Neural progenitor cell (in vitro differentiated cells): ENCODE measurements at regions not wholly inside any gene's neighbourhood (a gene's known extent, or its start where the extent isn't known, plus 50 kb on each side); places are given as distances from the start of the nearest gene placed in this dataset.

ENCODE experiments used
- DNase-seq: peaks from one replicate; pipeline ENCODE4 v3.0.0-alpha.2; 2016; ENCODE audit warnings: low spot score
- H2AFZ ChIP-seq: fragments of 200-600 bp; sonication (generic); replicated peaks from 2 replicates; pipeline ENCODE4 v1.6.1; 2016; ENCODE audit warnings: antibody characterized with exemption
- H3F3A ChIP-seq: fragments of 200-600 bp; sonication (generic); 2 replicates; pipeline ENCODE4 v1.6.1; 2016; ENCODE audit warnings: antibody characterized with exemption, low read depth
- H3K27ac ChIP-seq: fragments of 200-600 bp; sonication (generic); 2 replicates; pipeline ENCODE4 v1.5.1; 2016; ENCODE audit warnings: mild to moderate bottlenecking
- H3K27me3 ChIP-seq: fragments of 200-600 bp; sonication (generic); 2 replicates; pipeline ENCODE4 v1.6.1; 2016; ENCODE audit warnings: mild to moderate bottlenecking, moderate library complexity
- H3K36me3 ChIP-seq: fragments of 200-600 bp; sonication (generic); 2 replicates; pipeline ENCODE4 v1.5.1; 2016
- H3K4me1 ChIP-seq: fragments of 200-600 bp; sonication (generic); 2 replicates; pipeline ENCODE4 v1.6.1; 2016; ENCODE audit warnings: mixed run types
- H3K4me2 ChIP-seq: fragments of 200-600 bp; sonication (generic); 2 replicates; pipeline ENCODE4 v1.6.1; 2016
- H3K4me3 ChIP-seq: fragments of 200-600 bp; sonication (generic); 2 replicates; pipeline ENCODE4 v1.5.1; 2016
- H3K79me2 ChIP-seq: fragments of 200-600 bp; sonication (generic); 2 replicates; pipeline ENCODE4 v1.6.1; 2016; ENCODE audit warnings: low read depth
- H3K9ac ChIP-seq: fragments of 200-600 bp; sonication (generic); 2 replicates; pipeline ENCODE4 v1.6.1; 2016
- H3K9me3 ChIP-seq: fragments of 200-600 bp; sonication (generic); 2 replicates; pipeline ENCODE4 v1.5.1; 2016; ENCODE audit warnings: low read depth
- H4K20me1 ChIP-seq: fragments of 200-600 bp; sonication (generic); 2 replicates; pipeline ENCODE4 v1.6.1; 2016; ENCODE audit warnings: low read depth
- H3K27ac Mint-ChIP-seq: 3 replicates; pipeline ENCODE4 v1.8.0; 2021; ENCODE audit warnings: mixed read lengths
- H3K27me3 Mint-ChIP-seq: 2 replicates; pipeline ENCODE4 v1.8.0; 2022; ENCODE audit warnings: low read depth, mild to moderate bottlenecking, inconsistent platforms, moderate library complexity, mixed read lengths; ENCODE audit not compliant: insufficient read depth
- H3K36me3 Mint-ChIP-seq: 3 replicates; pipeline ENCODE4 v1.8.0; 2021; ENCODE audit warnings: mixed read lengths
- H3K4me1 Mint-ChIP-seq: 3 replicates; pipeline ENCODE4 v1.8.0; 2021; ENCODE audit warnings: mixed read lengths
- H3K4me3 Mint-ChIP-seq: 3 replicates; pipeline ENCODE4 v1.8.0; 2021; ENCODE audit warnings: mild to moderate bottlenecking, moderate library complexity, mixed read lengths
- H3K9me3 Mint-ChIP-seq: 3 replicates; pipeline ENCODE4 v1.8.0; 2020; ENCODE audit warnings: mixed read lengths
- CTCF ChIP-seq: fragments of 200-600 bp; sonication (generic); IDR thresholded peaks from 2 replicates; pipeline ENCODE4 v1.5.1; 2017; ENCODE audit warnings: antibody characterized with exemption, mild to moderate bottlenecking
- EZH2 ChIP-seq: fragments of 200-600 bp; sonication (generic); IDR thresholded peaks from 2 replicates; pipeline ENCODE4 v1.6.1; 2017; ENCODE audit warnings: antibody characterized with exemption, mild to moderate bottlenecking, moderate library complexity
- EZH2phosphoT487 ChIP-seq: fragments of 200-600 bp; sonication (generic); IDR thresholded peaks from 2 replicates; pipeline ENCODE4 v1.6.1; 2017; ENCODE audit warnings: antibody characterized with exemption

DNA sequence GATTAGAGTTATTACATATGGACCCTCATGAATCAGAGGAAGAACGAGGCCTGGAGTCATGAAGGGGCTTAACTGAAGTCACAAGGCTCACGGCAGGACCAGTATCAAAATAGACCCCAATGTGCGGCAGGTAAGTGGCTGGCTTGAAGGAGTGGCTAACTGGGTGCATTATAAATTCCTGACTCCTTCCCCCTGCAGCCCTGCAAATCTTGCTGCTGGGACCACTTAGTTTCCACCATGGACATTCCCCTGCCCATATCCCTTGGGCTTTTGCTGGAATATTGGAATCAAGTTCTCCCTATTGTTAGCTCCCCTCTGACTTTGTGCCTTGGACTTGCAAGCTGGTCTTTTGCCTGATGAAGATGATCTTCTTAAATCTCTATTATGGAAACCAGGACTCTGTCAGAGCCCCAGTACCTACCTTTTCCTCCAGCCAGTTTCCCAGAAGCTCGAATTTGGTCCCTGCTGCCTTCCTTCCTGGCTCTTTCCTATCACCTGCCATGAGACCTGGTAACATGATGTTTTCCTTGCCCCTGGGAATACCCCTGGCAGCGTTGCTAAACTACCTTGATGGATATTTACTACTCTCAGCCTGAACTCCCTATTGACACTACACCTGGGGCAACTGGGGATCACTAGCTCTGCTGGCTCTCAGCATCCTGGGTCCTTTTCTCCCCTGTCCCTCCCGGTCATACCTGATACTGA is 156.0 kb upstream of the JUN start:
- Mint-ChIP-seq H3K9me3 (no peaks in the 10 kb centered on the region), H3K4me1 (no peaks in the 10 kb centered on the region), H3K4me3 (no peak overlapping the region), H3K36me3 (no peaks in the 10 kb centered on the region), H3K27me3 (peaks cover under 1% of the 10 kb centered on the region), H3K27ac (no peak overlapping the region)
- no peak overlapping the region for H3K4me3 ChIP-seq
- H4K20me1 ChIP-seq: no peaks in the 10 kb centered on the region
- no peak overlapping the region for H2AFZ ChIP-seq
- H3F3A ChIP-seq: no peaks in the 10 kb centered on the region
- H3K9ac ChIP-seq: no peak overlapping the region
- H3K27me3 ChIP-seq: no peaks in the 10 kb centered on the region
- no peaks in the 10 kb centered on the region for H3K9me3 ChIP-seq
- no peaks in the 10 kb centered on the region for H3K79me2 ChIP-seq
- no peak overlapping the region for H3K4me2 ChIP-seq
- no peak for DNase-seq
- H3K27ac ChIP-seq: no peak overlapping the region
- no peak for TF ChIP-seq CTCF
- TF ChIP-seq EZH2phosphoT487: no peak
- TF ChIP-seq EZH2: no peak
- no peaks in the 10 kb centered on the region for H3K36me3 ChIP-seq
- H3K4me1 ChIP-seq: peaks cover 7% of the 10 kb centered on the region

DNA sequence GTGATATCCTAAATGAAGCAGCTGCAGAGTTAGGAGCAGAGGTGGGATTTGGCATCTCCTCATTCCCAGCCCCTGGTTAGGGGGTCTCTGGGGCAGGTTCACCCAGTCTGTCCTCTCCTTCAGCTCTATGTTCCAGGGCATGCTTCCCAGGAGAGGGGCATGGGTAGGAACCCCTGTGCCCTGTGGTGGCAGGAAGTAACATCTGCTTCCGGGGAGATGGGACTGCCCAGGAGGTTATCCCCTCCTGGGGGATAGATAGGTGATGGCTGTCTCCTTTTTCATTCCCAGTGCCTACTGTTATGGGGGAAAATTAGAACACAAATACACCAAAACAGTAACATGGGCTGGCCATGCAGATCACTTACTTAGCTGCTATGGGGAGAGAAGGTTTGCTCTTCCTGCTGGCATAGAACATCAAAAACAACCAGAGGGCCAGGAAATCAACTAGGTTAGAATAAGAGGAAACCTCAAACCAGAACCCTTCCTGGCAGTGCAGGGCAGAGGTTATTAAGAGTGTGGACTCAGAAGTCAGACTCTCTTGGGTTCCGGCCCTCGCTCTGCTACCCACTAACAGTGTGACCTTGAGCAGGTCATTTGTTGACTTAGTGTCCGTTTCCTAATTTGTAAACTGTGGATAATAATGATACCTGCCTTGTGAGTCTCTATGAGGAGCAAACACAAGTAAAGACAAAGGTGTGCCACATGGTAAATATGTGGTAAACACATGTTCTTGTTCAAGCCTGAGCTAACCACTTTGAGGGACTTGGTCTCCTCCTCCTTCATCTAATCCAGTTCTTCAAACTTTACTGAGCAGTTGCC is 157.8 kb upstream of the JUN start:
- H3K9me3 Mint-ChIP-seq: no peaks in the 10 kb centered on the region

DNA sequence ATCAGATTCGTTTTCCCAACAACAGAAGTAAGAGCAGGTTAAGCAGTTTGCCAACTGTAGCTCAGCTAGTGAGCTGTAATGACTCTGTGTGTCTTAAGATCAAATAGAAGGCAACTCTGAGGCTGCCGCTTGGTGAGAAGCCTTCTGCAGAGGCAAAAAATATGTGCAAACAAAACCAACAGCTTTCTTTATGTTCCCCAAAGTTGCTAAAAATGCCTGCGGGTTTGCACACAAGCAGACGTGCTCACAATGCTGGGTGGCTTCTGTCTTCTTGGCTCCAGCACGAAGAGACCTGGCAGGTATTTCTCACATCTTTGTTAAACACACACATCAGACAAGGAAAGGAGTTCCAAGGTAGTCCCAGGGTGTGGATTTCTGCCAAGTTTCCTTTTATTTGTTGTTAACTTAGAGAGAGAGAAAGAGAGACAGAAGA is 158.9 kb upstream of the JUN start:
- H3K9ac ChIP-seq: no peak overlapping the region
- no peaks in the 10 kb centered on the region for H3K9me3 ChIP-seq
- H3K4me1 ChIP-seq: no peaks in the 10 kb centered on the region
- Mint-ChIP-seq H3K4me3 (no peak overlapping the region), H3K27me3 (no peaks in the 10 kb centered on the region), H3K9me3 (peaks cover 2% of the 10 kb centered on the region), H3K4me1 (no peaks in the 10 kb centered on the region), H3K27ac (no peak overlapping the region), H3K36me3 (no peaks in the 10 kb centered on the region)
- no peaks in the 10 kb centered on the region for H3F3A ChIP-seq
- no peak overlapping the region for H3K4me2 ChIP-seq
- H4K20me1 ChIP-seq: no peaks in the 10 kb centered on the region
- H3K36me3 ChIP-seq: no peaks in the 10 kb centered on the region
- H3K79me2 ChIP-seq: no peaks in the 10 kb centered on the region
- H3K27me3 ChIP-seq: no peaks in the 10 kb centered on the region
- DNase-seq: no peak
- no peak for TF ChIP-seq EZH2phosphoT487
- TF ChIP-seq CTCF: no peak
- no peak for TF ChIP-seq EZH2
- H3K4me3 ChIP-seq: no peak overlapping the region
- no peak overlapping the region for H3K27ac ChIP-seq
- H2AFZ ChIP-seq: no peak overlapping the region

More for the DNA sequence above, 157.8 kb upstream of the JUN start:
- Mint-ChIP-seq H3K4me3 (no peak overlapping the region), H3K4me1 (no peaks in the 10 kb centered on the region), H3K27me3 (no peaks in the 10 kb centered on the region), H3K27ac (no peak overlapping the region), H3K36me3 (no peaks in the 10 kb centered on the region)
- no peaks in the 10 kb centered on the region for H3F3A ChIP-seq
- no peak overlapping the region for H3K4me3 ChIP-seq
- no peak overlapping the region for H3K9ac ChIP-seq
- no peak overlapping the region for H2AFZ ChIP-seq
- H4K20me1 ChIP-seq: no peaks in the 10 kb centered on the region
- H3K27me3 ChIP-seq: no peaks in the 10 kb centered on the region
- H3K79me2 ChIP-seq: no peaks in the 10 kb centered on the region
- H3K36me3 ChIP-seq: no peaks in the 10 kb centered on the region
- no peaks in the 10 kb centered on the region for H3K4me1 ChIP-seq
- TF ChIP-seq EZH2 (no peak), EZH2phosphoT487 (no peak), CTCF (no peak)
- no peak overlapping the region for H3K4me2 ChIP-seq
- H3K9me3 ChIP-seq: no peaks in the 10 kb centered on the region
- no peak for DNase-seq
- no peak overlapping the region for H3K27ac ChIP-seq
